ENCODE measurements at regions not wholly inside any gene's neighbourhood (a gene's known extent, or its start where the extent isn't known, plus 50 kb on each side); places are given as distances from the start of the nearest gene placed in this dataset.

- H3K9me3 ChIP-seq: no peaks in the 10 kb centered on the region
- no peak overlapping the region for H3K27ac ChIP-seq
- DNase-seq (ENCODE audit: extremely low spot score in 2 of 2): no peak
- H3K27me3 ChIP-seq: no peaks in the 10 kb centered on the region
- H3K36me3 ChIP-seq: no peaks in the 10 kb centered on the region
- no peak overlapping the region for H3K4me3 ChIP-seq
- intact Hi-C loops (cut with DNase I): no loop called here
- TF ChIP-seq POLR2A (IDR thresholded peaks at IDR 0.05) (no peak), POLR2AphosphoS5 (IDR thresholded peaks at IDR 0.05; ENCODE audit: insufficient read depth in 1 of 2, low read depth in 1 of 2) (no peak), CTCF (IDR thresholded peaks at IDR 0.05) (no peak)
- no peaks in the 10 kb centered on the region for H3K4me1 ChIP-seq
Measured at GRCh38 chr9:84445737-84446136, 105.2 kb upstream of the SLC28A3 start.

- TF ChIP-seq POLR2A (IDR thresholded peaks at IDR 0.05) (no peak), POLR2AphosphoS5 (IDR thresholded peaks at IDR 0.05; ENCODE audit: insufficient read depth in 1 of 2, low read depth in 1 of 2) (peak in 1 of 2 donors; percentile 20)
- Histone ChIP-seq H3K27ac (no peak overlapping the region), H3K27me3 (no peaks in the 10 kb centered on the region), H3K4me1 (no peaks in the 10 kb centered on the region), H3K9me3 (no peaks in the 10 kb centered on the region), H3K4me3 (no peak overlapping the region), H3K36me3 (no peaks in the 10 kb centered on the region)
- DNase-seq (ENCODE audit: extremely low spot score in 2 of 2): no peak
- intact Hi-C loops (cut with DNase I): no loop called here
Measured at GRCh38 chr9:84447305-84447704, 106.7 kb upstream of the SLC28A3 start.

GRCh38 chr9:84450029-84450428, 109.5 kb upstream of the SLC28A3 start:
- Histone ChIP-seq H3K4me1 (no peaks in the 10 kb centered on the region), H3K36me3 (no peaks in the 10 kb centered on the region), H3K27me3 (no peaks in the 10 kb centered on the region), H3K27ac (no peak overlapping the region), H3K4me3 (no peak overlapping the region), H3K9me3 (no peaks in the 10 kb centered on the region)
- intact Hi-C loops (cut with DNase I): no loop called here
- TF ChIP-seq POLR2A (IDR thresholded peaks at IDR 0.05): no peak
- TF ChIP-seq POLR2AphosphoS5 (IDR thresholded peaks at IDR 0.05; ENCODE audit: insufficient read depth in 1 of 2, low read depth in 1 of 2): no peak
- no peak for TF ChIP-seq CTCF (IDR thresholded peaks at IDR 0.05)
- DNase-seq (ENCODE audit: extremely low spot score in 2 of 2): no peak

GRCh38 chr9:84456527-84456926, 116.0 kb upstream of the SLC28A3 start:
- DNase-seq (ENCODE audit: extremely low spot score in 2 of 2): no peak
- intact Hi-C loops (cut with DNase I): no loop called here
- no peaks in the 10 kb centered on the region for H3K36me3 ChIP-seq
- no peak overlapping the region for H3K27ac ChIP-seq
- TF ChIP-seq POLR2AphosphoS5 (IDR thresholded peaks at IDR 0.05; ENCODE audit: insufficient read depth in 1 of 2, low read depth in 1 of 2) (no peak), CTCF (IDR thresholded peaks at IDR 0.05) (no peak), POLR2A (IDR thresholded peaks at IDR 0.05) (no peak)
- H3K4me1 ChIP-seq: no peaks in the 10 kb centered on the region
- no peak overlapping the region for H3K4me3 ChIP-seq
- no peaks in the 10 kb centered on the region for H3K9me3 ChIP-seq
- no peaks in the 10 kb centered on the region for H3K27me3 ChIP-seq

GRCh38 chr9:84460695-84461094, 120.1 kb upstream of the SLC28A3 start:
- no peak overlapping the region for H3K27ac ChIP-seq
- no peaks in the 10 kb centered on the region for H3K4me1 ChIP-seq
- no peaks in the 10 kb centered on the region for H3K27me3 ChIP-seq
- no peaks in the 10 kb centered on the region for H3K36me3 ChIP-seq
- H3K9me3 ChIP-seq: no peaks in the 10 kb centered on the region
- no peak for DNase-seq (ENCODE audit: extremely low spot score in 2 of 2)
- H3K4me3 ChIP-seq: no peak overlapping the region
- TF ChIP-seq POLR2A (IDR thresholded peaks at IDR 0.05): no peak
- intact Hi-C loops (cut with DNase I): no loop called here

- Histone ChIP-seq H3K27ac (no peak overlapping the region), H3K4me1 (no peaks in the 10 kb centered on the region), H3K27me3 (no peaks in the 10 kb centered on the region), H3K9me3 (no peaks in the 10 kb centered on the region), H3K36me3 (no peaks in the 10 kb centered on the region), H3K4me3 (no peak overlapping the region)
- no peak for TF ChIP-seq POLR2A (IDR thresholded peaks at IDR 0.05)
- no peak for TF ChIP-seq POLR2AphosphoS5 (IDR thresholded peaks at IDR 0.05; ENCODE audit: insufficient read depth in 1 of 2, low read depth in 1 of 2)
- TF ChIP-seq CTCF (IDR thresholded peaks at IDR 0.05): no peak
- intact Hi-C loops (cut with DNase I): no loop called here
- DNase-seq (ENCODE audit: extremely low spot score in 2 of 2): no peak
Measured at GRCh38 chr9:84463272-84463671, 122.7 kb upstream of the SLC28A3 start.

Measured in vagina (tissue), 2 donors.